ENCODE measurements at regions not wholly inside any gene's neighbourhood (a gene's known extent, or its start where the extent isn't known, plus 50 kb on each side); places are given as distances from the start of the nearest gene placed in this dataset.

- H3K4me3 ChIP-seq (ENCODE audit: low read depth, low read length) = no peak overlapping the region
- ChIA-PET CTCF (no interaction called here), POLR2A (no interaction called here)
- no peak for TF ChIP-seq CTCF (IDR thresholded peaks at IDR 0.05; ENCODE audit: insufficient read depth, low read length, missing control alignments)
- no peak for DNase-seq (ENCODE audit: low read depth, low spot score)
Measured at GRCh38 chr17:69869667-69870066, 205.4 kb upstream of the KCNJ16 start.

- POLR2A ChIA-PET = no interaction called here
- no peak overlapping the region for H3K4me3 ChIP-seq (ENCODE audit: low read depth, low read length)
- DNase-seq (ENCODE audit: low read depth, low spot score) = no peak
- CTCF ChIA-PET = interaction anchor here (2.0 kb wide), 1 partner anchor 263 kb away, joined by 10 read pairs; no protein-coding TSS in a partner anchor
- TF ChIP-seq CTCF (IDR thresholded peaks at IDR 0.05; ENCODE audit: insufficient read depth, low read length, missing control alignments) = no peak
Measured at GRCh38 chr17:69870091-69870530, 204.9 kb upstream of the KCNJ16 start.

- no peak for TF ChIP-seq CTCF (IDR thresholded peaks at IDR 0.05; ENCODE audit: insufficient read depth, low read length, missing control alignments)
- DNase-seq (ENCODE audit: low read depth, low spot score) = peak; percentile 70
- ChIA-PET CTCF (interaction anchor here (1.1 to 2.0 kb wide), 2 partner anchors 262 to 264 kb away, joined by 3 to 10 read pairs; no protein-coding TSS in a partner anchor), POLR2A (interaction anchor here (0.6 to 0.7 kb wide), 2 partner anchors 98 to 262 kb away, joined by 3 to 4 read pairs; no protein-coding TSS in a partner anchor)
- H3K4me3 ChIP-seq (ENCODE audit: low read depth, low read length) = no peak overlapping the region
Measured at GRCh38 chr17:69870751-69871199, 204.2 kb upstream of the KCNJ16 start.

DNA sequence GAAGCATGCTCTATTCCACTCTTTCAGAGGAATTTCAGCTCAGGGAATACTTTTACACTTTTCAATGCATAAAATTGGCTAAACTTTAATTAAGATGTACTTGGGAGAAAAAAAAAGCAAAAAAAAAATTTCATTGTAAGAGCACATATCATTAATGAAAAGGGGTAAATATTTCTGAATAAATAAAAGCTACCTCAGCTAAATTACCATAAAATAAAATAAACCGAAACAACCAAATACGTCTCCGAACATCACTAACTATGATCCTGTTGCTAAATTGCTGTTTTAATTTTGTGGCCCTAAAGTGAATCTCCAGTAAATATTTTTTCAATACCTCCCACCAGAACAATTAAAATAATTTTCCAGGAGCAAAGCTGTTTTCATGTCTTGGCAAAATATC, 203.7 kb upstream of the KCNJ16 start:
- H3K4me3 ChIP-seq (ENCODE audit: low read depth, low read length) = no peak overlapping the region
- CTCF ChIA-PET = interaction anchor here (1.1 to 2.0 kb wide), 2 partner anchors 262 to 264 kb away, joined by 3 to 10 read pairs; no protein-coding TSS in a partner anchor
- no peak for TF ChIP-seq CTCF (IDR thresholded peaks at IDR 0.05; ENCODE audit: insufficient read depth, low read length, missing control alignments)
- no peak for DNase-seq (ENCODE audit: low read depth, low spot score)
- POLR2A ChIA-PET = interaction anchor here (0.6 to 0.7 kb wide), 2 partner anchors 97 to 263 kb away, joined by 3 to 4 read pairs; no protein-coding TSS in a partner anchor

DNA sequence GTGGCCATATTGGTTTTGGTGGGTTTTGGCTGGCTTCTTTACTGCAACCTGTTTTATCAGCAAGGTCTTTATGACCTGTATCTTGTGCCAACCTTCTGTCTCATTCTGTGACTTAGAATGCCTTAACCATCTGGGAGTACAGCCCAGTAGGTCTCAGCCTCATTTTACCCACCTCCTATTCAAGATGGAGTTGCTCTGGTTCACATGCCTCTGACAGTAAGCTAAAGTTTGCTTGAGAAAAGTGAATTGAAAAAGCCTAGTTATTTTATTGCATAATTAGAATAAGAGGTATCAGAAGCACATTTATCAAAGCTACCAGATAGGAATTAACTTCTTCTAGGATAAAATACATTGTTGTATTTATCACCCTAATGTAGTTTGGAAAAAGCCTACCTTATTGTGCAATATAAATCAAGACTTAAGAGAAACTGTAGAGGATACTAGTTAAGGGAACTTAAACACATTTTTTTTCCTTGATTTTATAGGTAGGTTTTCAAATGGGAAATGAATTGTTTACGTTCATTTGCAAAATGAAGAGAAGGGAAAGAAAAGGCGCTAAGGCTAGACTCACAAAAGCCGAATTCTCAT, 202.3 kb upstream of the KCNJ16 start:
- ChIA-PET CTCF (interaction anchor here (1.0 kb wide), 1 partner anchor 15 kb away, joined by 3 read pairs; no protein-coding TSS in a partner anchor), POLR2A (interaction anchor here (1.0 kb wide), 1 partner anchor 264 kb away, joined by 4 read pairs; no protein-coding TSS in a partner anchor)
- no peak for TF ChIP-seq CTCF (IDR thresholded peaks at IDR 0.05; ENCODE audit: insufficient read depth, low read length, missing control alignments)
- no peak overlapping the region for H3K4me3 ChIP-seq (ENCODE audit: low read depth, low read length)
- DNase-seq (ENCODE audit: low read depth, low spot score) = no peak

GRCh38 chr17:69874175-69874670, 200.8 kb upstream of the KCNJ16 start:
- POLR2A ChIA-PET = interaction anchor here (1.2 kb wide), 1 partner anchor 265 kb away, joined by 3 read pairs; no protein-coding TSS in a partner anchor
- peak; percentile 56 for DNase-seq (ENCODE audit: low read depth, low spot score)

More at GRCh38 chr17:69874175-69874670, 200.8 kb upstream of the KCNJ16 start:
- CTCF ChIA-PET = interaction anchor here (1.9 kb wide), 1 partner anchor 265 kb away, joined by 7 read pairs; no protein-coding TSS in a partner anchor
- no peak for TF ChIP-seq CTCF (IDR thresholded peaks at IDR 0.05; ENCODE audit: insufficient read depth, low read length, missing control alignments)
- H3K4me3 ChIP-seq (ENCODE audit: low read depth, low read length) = no peak overlapping the region

Measured in AG04449 (cell line).